NT2/D1 (cell line): ENCODE measurements at regions not wholly inside any gene's neighbourhood (a gene's known extent, or its start where the extent isn't known, plus 50 kb on each side); places are given as distances from the start of the nearest gene placed in this dataset.

Experiments used
- SUZ12 ChIP-seq: IDR thresholded peaks from 2 replicates; pipeline ENCODE4 v1.6.1; 2011; ENCODE audit not compliant: insufficient read length, insufficient read depth; ENCODE audit errors: extremely low read depth
- ZNF274 ChIP-seq: IDR thresholded peaks from 2 replicates; pipeline ENCODE4 v1.6.1; 2011; ENCODE audit warnings: mild to moderate bottlenecking, low read depth, low read length

- no peak for TF ChIP-seq ZNF274
- TF ChIP-seq SUZ12 = no peak
Measured at GRCh38 chr6:14196026-14196425, 78.5 kb downstream of the CD83 start.
